Panc1 (cell line): ENCODE measurements at regions not wholly inside any gene's neighbourhood (a gene's known extent, or its start where the extent isn't known, plus 50 kb on each side); places are given as distances from the start of the nearest gene placed in this dataset.

Experiments
- CTCF ChIP-seq: fragments of 450-650 bp; IDR thresholded peaks from 2 replicates; pipeline ENCODE4 v1.5.1; 2017; ENCODE audit warnings: mild to moderate bottlenecking
- POLR2AphosphoS5 ChIP-seq: IDR thresholded peaks from 2 replicates; pipeline ENCODE4 v1.6.1; 2012; ENCODE audit warnings: mild to moderate bottlenecking, low read depth, low read length, moderate library complexity
- REST ChIP-seq, 2 experiments: IDR thresholded peaks; 2 replicates each; pipeline ENCODE4 v1.6.1; 2011 to 2012; ENCODE audit warnings: low read depth in 2 of 2, control low read depth in 1 of 2, low read length in 1 of 2, mild to moderate bottlenecking in 1 of 2, moderate library complexity in 1 of 2; ENCODE audit not compliant: insufficient read depth in 1 of 2
- SIN3A ChIP-seq: IDR thresholded peaks from 2 replicates; pipeline ENCODE4 v1.6.1; 2012; ENCODE audit warnings: low read depth, mild to moderate bottlenecking, low read length, moderate library complexity, borderline replicate concordance; ENCODE audit not compliant: insufficient read depth
- TCF7L2 ChIP-seq: IDR thresholded peaks from 2 replicates; pipeline ENCODE4 v1.6.1; 2011; ENCODE audit warnings: mild to moderate bottlenecking, low read depth, low read length, inconsistent platforms

- TF ChIP-seq POLR2AphosphoS5 (no peak), REST (IDR thresholded peaks at IDR 0.05; ENCODE audit: insufficient read depth in 1 of 2, low read depth in 2 of 2, low read length in 1 of 2) (no peak), CTCF (no peak), SIN3A (no peak), TCF7L2 (no peak)
These were observed 243.5 kb upstream of the CCL2 start for GRCh38 chr17:34011599-34011998.
